ENCODE measurements at regions not wholly inside any gene's neighbourhood (a gene's known extent, or its start where the extent isn't known, plus 50 kb on each side); places are given as distances from the start of the nearest gene placed in this dataset.

DNA sequence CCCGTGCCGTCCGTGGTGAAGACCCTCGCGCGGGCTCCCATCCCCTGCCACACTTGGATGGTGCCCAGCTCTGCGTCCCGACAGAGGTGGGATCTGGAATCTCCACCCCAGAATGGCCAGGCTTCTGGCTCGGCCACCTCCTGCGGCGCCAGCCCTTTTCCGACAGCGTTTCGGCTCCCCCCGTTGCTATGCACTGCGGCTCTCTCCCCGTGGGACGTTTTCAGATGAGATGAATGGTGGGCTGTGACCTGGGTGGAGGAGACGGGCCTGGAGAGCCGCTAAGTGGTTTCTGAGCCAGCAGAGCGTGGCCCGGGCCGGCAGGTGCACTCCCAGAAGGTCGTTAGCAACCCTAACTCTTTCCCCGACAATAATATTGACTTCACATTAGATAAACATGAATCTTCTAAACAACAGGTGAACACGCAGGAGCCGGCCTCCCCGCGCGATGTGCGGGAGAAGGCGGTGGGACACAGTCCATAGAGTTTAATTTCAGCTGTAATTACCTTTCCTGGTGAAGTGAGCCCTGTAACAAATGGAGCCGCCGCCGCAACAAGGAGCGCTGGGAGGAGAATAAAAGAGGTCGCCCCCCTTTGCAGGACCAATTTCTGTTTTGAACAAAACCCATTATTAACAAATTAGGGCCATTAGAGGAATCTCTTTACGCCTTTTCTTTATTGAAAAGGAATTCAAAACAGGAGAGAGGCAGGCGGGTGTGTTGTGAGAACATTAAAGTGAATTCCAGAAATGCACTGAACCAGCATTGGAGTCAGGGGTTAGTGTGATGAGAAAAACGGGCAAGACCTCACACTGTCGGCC lies 294.3 kb upstream of the PFKP start:
- TF ChIP-seq, protein P1, sequence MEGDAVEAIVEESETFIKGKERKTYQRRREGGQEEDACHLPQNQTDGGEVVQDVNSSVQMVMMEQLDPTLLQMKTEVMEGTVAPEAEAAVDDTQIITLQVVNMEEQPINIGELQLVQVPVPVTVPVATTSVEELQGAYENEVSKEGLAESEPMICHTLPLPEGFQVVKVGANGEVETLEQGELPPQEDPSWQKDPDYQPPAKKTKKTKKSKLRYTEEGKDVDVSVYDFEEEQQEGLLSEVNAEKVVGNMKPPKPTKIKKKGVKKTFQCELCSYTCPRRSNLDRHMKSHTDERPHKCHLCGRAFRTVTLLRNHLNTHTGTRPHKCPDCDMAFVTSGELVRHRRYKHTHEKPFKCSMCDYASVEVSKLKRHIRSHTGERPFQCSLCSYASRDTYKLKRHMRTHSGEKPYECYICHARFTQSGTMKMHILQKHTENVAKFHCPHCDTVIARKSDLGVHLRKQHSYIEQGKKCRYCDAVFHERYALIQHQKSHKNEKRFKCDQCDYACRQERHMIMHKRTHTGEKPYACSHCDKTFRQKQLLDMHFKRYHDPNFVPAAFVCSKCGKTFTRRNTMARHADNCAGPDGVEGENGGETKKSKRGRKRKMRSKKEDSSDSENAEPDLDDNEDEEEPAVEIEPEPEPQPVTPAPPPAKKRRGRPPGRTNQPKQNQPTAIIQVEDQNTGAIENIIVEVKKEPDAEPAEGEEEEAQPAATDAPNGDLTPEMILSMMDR (IDR thresholded peaks at IDR 0.05) = no peak
- TF ChIP-seq POLR2A (IDR thresholded peaks at IDR 0.05) (no peak), POLR2AphosphoS5 (IDR thresholded peaks at IDR 0.05) (no peak)
